Loucy (cell line): ENCODE measurements at regions not wholly inside any gene's neighbourhood (a gene's known extent, or its start where the extent isn't known, plus 50 kb on each side); places are given as distances from the start of the nearest gene placed in this dataset.

ENCODE experiments used
- H2AFZ ChIP-seq: fragments of 200-600 bp; sonication (generic); 2 replicates; pipeline ENCODE4 v1.6.0; 2016; ENCODE audit warnings: antibody characterized with exemption, mild to moderate bottlenecking, low read length, moderate library complexity
- H3F3A ChIP-seq: fragments of 200-600 bp; 2 replicates; pipeline ENCODE4 v1.6.0; 2016; ENCODE audit warnings: antibody characterized with exemption, low read depth, mild to moderate bottlenecking
- H3K27me3 ChIP-seq: fragments of 200-600 bp; sonication (generic); 2 replicates; pipeline ENCODE4 v1.6.1; 2014; ENCODE audit warnings: low read length, mild to moderate bottlenecking; ENCODE audit not compliant: insufficient read depth, poor library complexity, severe bottlenecking
- H3K36me3 ChIP-seq: fragments of 200-600 bp; sonication (generic); 2 replicates; pipeline ENCODE4 v1.6.1; 2016; ENCODE audit warnings: low read length; ENCODE audit not compliant: insufficient read depth
- H3K4me1 ChIP-seq: fragments of 200-600 bp; sonication (generic); 2 replicates; pipeline ENCODE4 v1.5.1; 2014; ENCODE audit warnings: low read length, mild to moderate bottlenecking; ENCODE audit not compliant: insufficient read depth, poor library complexity, severe bottlenecking
- H3K4me2 ChIP-seq: fragments of 200-600 bp; sonication (generic); 2 replicates; pipeline ENCODE4 v1.6.0; 2014; ENCODE audit warnings: antibody characterized with exemption, low read length, low read depth, mild to moderate bottlenecking; ENCODE audit not compliant: poor library complexity, severe bottlenecking
- H3K4me3 ChIP-seq: fragments of 200-600 bp; sonication (generic); 2 replicates; pipeline ENCODE4 v1.5.1; 2014; ENCODE audit warnings: low read length, mild to moderate bottlenecking, mixed read lengths; ENCODE audit not compliant: poor library complexity, severe bottlenecking
- H3K79me2 ChIP-seq: fragments of 200-600 bp; sonication (generic); 2 replicates; pipeline ENCODE4 v1.6.1; 2014; ENCODE audit warnings: low read length; ENCODE audit not compliant: insufficient read depth
- H3K9ac ChIP-seq: fragments of 200-600 bp; sonication (generic); 2 replicates; pipeline ENCODE4 v1.6.0; 2014; ENCODE audit warnings: mild to moderate bottlenecking, low read depth, low read length, moderate library complexity; ENCODE audit not compliant: poor library complexity, severe bottlenecking
- H3K9me2 ChIP-seq: fragments of 200-600 bp; sonication (generic); replicated peaks from 2 replicates; pipeline ENCODE4 v1.6.1; 2016; ENCODE audit warnings: low read depth, low read length, mixed read lengths
- H3K9me3 ChIP-seq: fragments of 200-600 bp; sonication (generic); 2 replicates; pipeline ENCODE4 v1.6.1; 2014; ENCODE audit warnings: mild to moderate bottlenecking, antibody characterized with exemption, low read length, low read depth; ENCODE audit not compliant: insufficient read depth
- H4K20me1 ChIP-seq: fragments of 200-600 bp; sonication (generic); 2 replicates; pipeline ENCODE4 v1.6.0; 2014; ENCODE audit warnings: antibody characterized with exemption, low read length, mild to moderate bottlenecking; ENCODE audit not compliant: insufficient read depth, poor library complexity, severe bottlenecking
- CTCF ChIP-seq: fragments of 200-600 bp; sonication (generic); conservative IDR thresholded peaks from 2 replicates; pipeline ENCODE4 v1.5.1; 2014; ENCODE audit warnings: mild to moderate bottlenecking, antibody characterized with exemption, low read length
- EZH2phosphoT487 ChIP-seq: fragments of 200-600 bp; IDR thresholded peaks from 2 replicates; pipeline ENCODE4 v1.6.1; 2018; ENCODE audit warnings: antibody characterized with exemption, mild to moderate bottlenecking, moderate library complexity, borderline replicate concordance

GRCh38 chr16:88318051-88318450, 64.7 kb upstream of the ZNF469 start:
- no peaks in the 10 kb centered on the region for H3F3A ChIP-seq
- H4K20me1 ChIP-seq, result no peaks in the 10 kb centered on the region
- H2AFZ ChIP-seq, result no peak overlapping the region
- H3K4me2 ChIP-seq, result no peak overlapping the region
- no peaks in the 10 kb centered on the region for H3K36me3 ChIP-seq
- no peak overlapping the region for H3K9ac ChIP-seq
- H3K9me3 ChIP-seq, result no peaks in the 10 kb centered on the region
- no peak overlapping the region for H3K4me3 ChIP-seq
- no peak for TF ChIP-seq CTCF
- TF ChIP-seq EZH2phosphoT487, result no peak
- no peaks in the 10 kb centered on the region for H3K9me2 ChIP-seq
- H3K79me2 ChIP-seq, result no peaks in the 10 kb centered on the region
- H3K4me1 ChIP-seq, result no peaks in the 10 kb centered on the region
- H3K27me3 ChIP-seq, result no peaks in the 10 kb centered on the region

GRCh38 chr16:88318521-88318920, 64.2 kb upstream of the ZNF469 start:
- Histone ChIP-seq H4K20me1 (no peaks in the 10 kb centered on the region), H3K36me3 (no peaks in the 10 kb centered on the region), H3K9me3 (no peaks in the 10 kb centered on the region), H3K4me1 (no peaks in the 10 kb centered on the region), H3K27me3 (no peaks in the 10 kb centered on the region), H3K4me3 (no peak overlapping the region), H2AFZ (no peak overlapping the region), H3K9ac (no peak overlapping the region), H3K9me2 (no peaks in the 10 kb centered on the region), H3K4me2 (no peak overlapping the region), H3F3A (no peaks in the 10 kb centered on the region), H3K79me2 (no peaks in the 10 kb centered on the region)
- TF ChIP-seq CTCF (no peak), EZH2phosphoT487 (no peak)

- Histone ChIP-seq H3K9me2 (no peaks in the 10 kb centered on the region), H3K4me1 (no peaks in the 10 kb centered on the region), H2AFZ (no peak overlapping the region), H3K27me3 (no peaks in the 10 kb centered on the region), H3K9ac (no peak overlapping the region), H4K20me1 (no peaks in the 10 kb centered on the region), H3K4me3 (no peak overlapping the region), H3K79me2 (no peaks in the 10 kb centered on the region), H3K36me3 (no peaks in the 10 kb centered on the region), H3F3A (no peaks in the 10 kb centered on the region), H3K4me2 (no peak overlapping the region), H3K9me3 (no peaks in the 10 kb centered on the region)
- no peak for TF ChIP-seq EZH2phosphoT487
- TF ChIP-seq CTCF, result no peak
Measured at GRCh38 chr16:88319116-88319965, 63.4 kb upstream of the ZNF469 start.
